Breast epithelium (tissue), 4 donors: ENCODE measurements at regions not wholly inside any gene's neighbourhood (a gene's known extent, or its start where the extent isn't known, plus 50 kb on each side); places are given as distances from the start of the nearest gene placed in this dataset.

Experiments used
- DNase-seq, 2 donors: peaks; one replicate each; pipeline ENCODE4 v3.0.0-alpha.2; 2019; ENCODE audit warnings: low spot score in 2 of 2
- H3K27ac ChIP-seq, 2 donors: fragments of 200-600 bp; sonication (generic) in 1 of 2; one replicate each; pipeline ENCODE4 v1.5.1; 2016 to 2019; ENCODE audit warnings: mild to moderate bottlenecking in 1 of 2
- H3K27me3 ChIP-seq, 2 donors: fragments of 200-600 bp; sonication (generic) in 1 of 2; one replicate each; pipeline versions ENCODE4 v1.5.1 to v1.6.0; 2017 to 2019; ENCODE audit warnings: control low read depth in 1 of 2, mild to moderate bottlenecking in 1 of 2
- H3K36me3 ChIP-seq: fragments of 200-600 bp; one replicate; pipeline ENCODE4 v1.5.1; 2019
- H3K4me1 ChIP-seq, 2 donors: fragments of 200-600 bp; sonication (generic); one replicate each; pipeline ENCODE4 v1.5.1; 2016 to 2019; ENCODE audit warnings: control low read depth in 1 of 2
- H3K4me3 ChIP-seq, 3 donors: fragments of 200-600 bp; sonication (generic); 1 replicate in 2 of 3; 2 replicates in 1 of 3; pipeline ENCODE4 v1.5.1; 2016 to 2019; ENCODE audit warnings: mild to moderate bottlenecking in 3 of 3, moderate library complexity in 2 of 3
- H3K9me3 ChIP-seq, 2 donors: fragments of 200-600 bp; sonication (generic) in 1 of 2; one replicate each; pipeline ENCODE4 v1.5.1; 2016 to 2019; ENCODE audit warnings: control low read depth in 1 of 2
- CTCF ChIP-seq, 3 donors: fragments of 450-650 bp; IDR thresholded peaks; one replicate each; pipeline ENCODE4 v1.5.1; 2016 to 2017; ENCODE audit warnings: antibody characterized with exemption in 3 of 3, mild to moderate bottlenecking in 3 of 3, moderate library complexity in 3 of 3
- POLR2A ChIP-seq: fragments of 450-650 bp; IDR thresholded peaks from one replicate; pipeline ENCODE4 v1.6.1; 2016; ENCODE audit warnings: antibody characterized with exemption, mild to moderate bottlenecking, moderate library complexity
- POLR2AphosphoS5 ChIP-seq, 3 donors: sonication (generic); formaldehyde crosslinking; IDR thresholded peaks; one replicate each; pipeline ENCODE4 v1.6.1; 2017; ENCODE audit warnings: antibody characterized with exemption in 3 of 3
- intact Hi-C: fragments of 100-400 bp; cut with DNase I; formaldehyde crosslinking; loops from one replicate; pipeline ENCODE4 v1.15.1; 2023; ENCODE audit warnings: low total_unique reads

- no peak for DNase-seq
- Histone ChIP-seq H3K36me3 (no peaks in the 10 kb centered on the region), H3K9me3 (peaks cover 0 to 6% of the 10 kb centered on the region in 2 donors), H3K4me1 (no peaks in the 10 kb centered on the region), H3K27me3 (no peaks in the 10 kb centered on the region), H3K27ac (no peak overlapping the region), H3K4me3 (no peak overlapping the region)
- intact Hi-C loops = no loop called here
- TF ChIP-seq POLR2AphosphoS5 (IDR thresholded peaks at IDR 0.05) = no peak
- no peak for TF ChIP-seq CTCF (IDR thresholded peaks at IDR 0.05)
- TF ChIP-seq POLR2A = no peak
Observed at GRCh38 chr1:56115701-56116100, 463.7 kb downstream of the PLPP3 start.

- no peaks in the 10 kb centered on the region for H3K36me3 ChIP-seq
- H3K9me3 ChIP-seq = peaks cover 0 to 6% of the 10 kb centered on the region in 2 donors
- no peaks in the 10 kb centered on the region for H3K4me1 ChIP-seq
- no peaks in the 10 kb centered on the region for H3K27me3 ChIP-seq
- intact Hi-C loops = no loop called here
- H3K27ac ChIP-seq = no peak overlapping the region
- no peak overlapping the region for H3K4me3 ChIP-seq
- TF ChIP-seq POLR2A = no peak
- TF ChIP-seq CTCF (IDR thresholded peaks at IDR 0.05) = no peak
- TF ChIP-seq POLR2AphosphoS5 (IDR thresholded peaks at IDR 0.05) = no peak
- no peak for DNase-seq
Observed at GRCh38 chr1:56113679-56114078, 465.7 kb downstream of the PLPP3 start.

- Histone ChIP-seq H3K36me3 (no peaks in the 10 kb centered on the region), H3K9me3 (peaks cover 7 to 16% of the 10 kb centered on the region in 2 donors), H3K27me3 (no peaks in the 10 kb centered on the region), H3K4me1 (no peaks in the 10 kb centered on the region), H3K4me3 (no peak overlapping the region), H3K27ac (no peak overlapping the region)
- TF ChIP-seq POLR2AphosphoS5 (IDR thresholded peaks at IDR 0.05) = no peak
- no peak for TF ChIP-seq POLR2A
- no peak for TF ChIP-seq CTCF (IDR thresholded peaks at IDR 0.05)
- intact Hi-C loops = no loop called here
- DNase-seq = no peak
Observed at GRCh38 chr1:56107275-56107638, 472.1 kb downstream of the PLPP3 start.

GRCh38 chr1:56106531-56107274 lies 472.7 kb downstream of the PLPP3 start:
- DNase-seq = no peak
- no peaks in the 10 kb centered on the region for H3K27me3 ChIP-seq

More at GRCh38 chr1:56106531-56107274, 472.7 kb downstream of the PLPP3 start:
- intact Hi-C loops = no loop called here
- H3K9me3 ChIP-seq = peaks cover 7 to 11% of the 10 kb centered on the region in 2 donors
- no peak overlapping the region for H3K27ac ChIP-seq
- H3K36me3 ChIP-seq = no peaks in the 10 kb centered on the region
- H3K4me3 ChIP-seq = no peak overlapping the region
- TF ChIP-seq POLR2A (no peak), CTCF (IDR thresholded peaks at IDR 0.05) (no peak), POLR2AphosphoS5 (IDR thresholded peaks at IDR 0.05) (no peak)
- H3K4me1 ChIP-seq = no peaks in the 10 kb centered on the region
